Transverse colon (tissue), 4 donors: ENCODE measurements at regions not wholly inside any gene's neighbourhood (a gene's known extent, or its start where the extent isn't known, plus 50 kb on each side); places are given as distances from the start of the nearest gene placed in this dataset.
"Not testable (repeated sequence)": the region's sequence is repeated elsewhere in the genome, so short reads cannot be mapped to it uniquely, and the experiment has no call there.

Source experiments
- POLR2AphosphoS5 ChIP-seq, 3 donors: sonication (generic); formaldehyde crosslinking; IDR thresholded peaks; one replicate each; pipeline ENCODE4 v1.6.1; 2016; ENCODE audit warnings: antibody characterized with exemption in 3 of 3
- TF ChIP-seq, protein P1 (sequence below), 5 experiments: fragments of 200-600 bp in 3 of 5; fragments of 450-650 bp in 2 of 5; sonication (generic) in 3 of 5; IDR thresholded peaks; 1 replicate in 2 of 5; 2 replicates in 3 of 5; pipeline ENCODE4 v1.5.1; 2016 to 2017; ENCODE audit warnings: antibody characterized with exemption in 5 of 5, inconsistent platforms in 3 of 5, mild to moderate bottlenecking in 2 of 5, moderate library complexity in 1 of 5

DNA sequence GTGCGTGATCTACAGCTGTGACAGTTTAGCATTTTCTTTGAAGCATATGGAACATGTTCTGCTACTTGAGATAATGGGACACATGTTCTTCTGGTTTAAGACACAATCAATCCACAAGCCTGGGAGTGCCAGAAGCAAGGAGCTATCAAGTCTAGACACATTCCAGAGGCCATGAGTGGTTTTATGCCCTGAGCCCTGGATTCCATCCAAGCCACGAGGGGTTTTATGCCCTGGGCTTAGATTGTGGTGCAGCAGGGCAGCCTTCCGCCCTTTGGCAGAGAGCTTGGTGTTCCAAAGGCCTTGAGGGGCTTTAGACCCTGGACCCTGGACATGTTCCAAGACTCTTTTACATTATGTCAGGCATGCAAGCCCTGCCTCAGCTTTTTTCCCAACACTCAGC lies 1289.6 kb upstream of the SLC39A10 start:
- TF ChIP-seq, protein P1, sequence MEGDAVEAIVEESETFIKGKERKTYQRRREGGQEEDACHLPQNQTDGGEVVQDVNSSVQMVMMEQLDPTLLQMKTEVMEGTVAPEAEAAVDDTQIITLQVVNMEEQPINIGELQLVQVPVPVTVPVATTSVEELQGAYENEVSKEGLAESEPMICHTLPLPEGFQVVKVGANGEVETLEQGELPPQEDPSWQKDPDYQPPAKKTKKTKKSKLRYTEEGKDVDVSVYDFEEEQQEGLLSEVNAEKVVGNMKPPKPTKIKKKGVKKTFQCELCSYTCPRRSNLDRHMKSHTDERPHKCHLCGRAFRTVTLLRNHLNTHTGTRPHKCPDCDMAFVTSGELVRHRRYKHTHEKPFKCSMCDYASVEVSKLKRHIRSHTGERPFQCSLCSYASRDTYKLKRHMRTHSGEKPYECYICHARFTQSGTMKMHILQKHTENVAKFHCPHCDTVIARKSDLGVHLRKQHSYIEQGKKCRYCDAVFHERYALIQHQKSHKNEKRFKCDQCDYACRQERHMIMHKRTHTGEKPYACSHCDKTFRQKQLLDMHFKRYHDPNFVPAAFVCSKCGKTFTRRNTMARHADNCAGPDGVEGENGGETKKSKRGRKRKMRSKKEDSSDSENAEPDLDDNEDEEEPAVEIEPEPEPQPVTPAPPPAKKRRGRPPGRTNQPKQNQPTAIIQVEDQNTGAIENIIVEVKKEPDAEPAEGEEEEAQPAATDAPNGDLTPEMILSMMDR (IDR thresholded peaks at IDR 0.05) = not testable (repeated sequence)
- not testable (repeated sequence) for TF ChIP-seq POLR2AphosphoS5 (IDR thresholded peaks at IDR 0.05)
